ENCODE measurements at regions not wholly inside any gene's neighbourhood (a gene's known extent, or its start where the extent isn't known, plus 50 kb on each side); places are given as distances from the start of the nearest gene placed in this dataset.

DNA sequence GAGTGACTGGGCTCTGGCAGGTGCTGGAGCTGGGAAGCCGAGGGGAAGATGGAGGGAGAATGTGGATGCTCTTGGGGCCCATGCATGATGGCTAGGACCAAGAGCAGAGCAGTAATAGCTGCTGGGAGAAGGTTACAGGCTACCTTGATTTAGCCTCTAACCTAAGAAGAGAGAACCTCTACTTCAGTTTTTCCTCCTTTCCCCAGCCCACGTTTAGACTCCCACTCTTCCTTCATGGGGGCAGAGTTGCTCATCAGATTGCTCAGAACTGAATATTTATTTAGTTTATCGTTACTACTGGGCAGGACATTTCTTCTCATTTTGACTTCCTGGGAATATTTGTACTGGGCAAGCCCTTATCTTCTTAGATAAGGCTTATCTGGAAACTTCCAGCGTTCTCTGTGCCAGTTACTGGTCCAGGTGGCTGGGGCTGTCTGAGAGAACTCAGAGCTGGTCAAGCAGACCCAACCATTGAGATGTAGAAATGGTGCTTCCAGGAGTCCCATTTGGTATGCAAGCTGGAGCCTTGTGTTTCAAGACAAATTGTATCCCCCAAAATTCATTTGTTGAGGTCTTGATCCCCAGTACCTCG lies 442.9 kb upstream of the BOD1L1 start:
- 80% methylated on average over 5 of the region's 5 CpGs for WGBS
- no peak for DNase-seq (ENCODE audit: extremely low spot score)
- no peak overlapping the region for H3K4me3 ChIP-seq
- H3K4me1 ChIP-seq = no peaks in the 10 kb centered on the region
- TF ChIP-seq, protein P1, sequence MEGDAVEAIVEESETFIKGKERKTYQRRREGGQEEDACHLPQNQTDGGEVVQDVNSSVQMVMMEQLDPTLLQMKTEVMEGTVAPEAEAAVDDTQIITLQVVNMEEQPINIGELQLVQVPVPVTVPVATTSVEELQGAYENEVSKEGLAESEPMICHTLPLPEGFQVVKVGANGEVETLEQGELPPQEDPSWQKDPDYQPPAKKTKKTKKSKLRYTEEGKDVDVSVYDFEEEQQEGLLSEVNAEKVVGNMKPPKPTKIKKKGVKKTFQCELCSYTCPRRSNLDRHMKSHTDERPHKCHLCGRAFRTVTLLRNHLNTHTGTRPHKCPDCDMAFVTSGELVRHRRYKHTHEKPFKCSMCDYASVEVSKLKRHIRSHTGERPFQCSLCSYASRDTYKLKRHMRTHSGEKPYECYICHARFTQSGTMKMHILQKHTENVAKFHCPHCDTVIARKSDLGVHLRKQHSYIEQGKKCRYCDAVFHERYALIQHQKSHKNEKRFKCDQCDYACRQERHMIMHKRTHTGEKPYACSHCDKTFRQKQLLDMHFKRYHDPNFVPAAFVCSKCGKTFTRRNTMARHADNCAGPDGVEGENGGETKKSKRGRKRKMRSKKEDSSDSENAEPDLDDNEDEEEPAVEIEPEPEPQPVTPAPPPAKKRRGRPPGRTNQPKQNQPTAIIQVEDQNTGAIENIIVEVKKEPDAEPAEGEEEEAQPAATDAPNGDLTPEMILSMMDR (IDR thresholded peaks at IDR 0.05) = no peak
- TF ChIP-seq POLR2A (IDR thresholded peaks at IDR 0.05; ENCODE audit: low read depth) (no peak), POLR2AphosphoS5 (IDR thresholded peaks at IDR 0.05) (no peak), EP300 (IDR thresholded peaks at IDR 0.05) (no peak)
- H3K9me3 ChIP-seq = peaks cover 0 to 31% (median 18%) of the 10 kb centered on the region in 4 donors
- intact Hi-C loops (cut with DNase I) = no loop called here
- no peak overlapping the region for H3K27ac ChIP-seq (replicated peaks in 1 of 4)
- no peaks in the 10 kb centered on the region for H3K36me3 ChIP-seq
- H3K27me3 ChIP-seq = no peaks in the 10 kb centered on the region

DNA sequence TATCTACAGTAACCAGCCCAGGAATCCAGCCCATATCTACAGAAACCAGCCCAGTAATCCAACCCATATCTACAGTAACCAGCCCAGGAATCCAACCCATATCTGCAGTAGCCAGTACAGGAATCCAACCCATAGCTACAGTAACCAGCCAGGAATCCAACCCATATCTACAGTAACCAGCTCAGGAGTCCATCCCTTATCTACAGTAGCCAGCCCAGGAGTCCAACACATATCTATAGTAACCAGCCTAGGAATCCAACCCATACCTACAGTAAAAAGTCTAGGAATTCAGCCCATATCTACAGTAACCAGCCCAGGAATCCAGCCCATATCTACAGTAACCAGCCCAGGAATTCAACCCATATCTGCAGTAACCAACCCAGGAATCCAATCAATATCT lies 445.0 kb upstream of the BOD1L1 start:
- intact Hi-C loops (cut with DNase I) = no loop called here
- no peak for DNase-seq (ENCODE audit: extremely low spot score)
- H3K27ac ChIP-seq (replicated peaks in 1 of 4) = no peak overlapping the region
- H3K9me3 ChIP-seq = peaks cover 0 to 31% (median 18%) of the 10 kb centered on the region in 4 donors
- H3K4me1 ChIP-seq = no peaks in the 10 kb centered on the region
- H3K36me3 ChIP-seq = no peaks in the 10 kb centered on the region
- no peak overlapping the region for H3K4me3 ChIP-seq
- H3K27me3 ChIP-seq = no peaks in the 10 kb centered on the region
- TF ChIP-seq POLR2A (IDR thresholded peaks at IDR 0.05; ENCODE audit: low read depth) = no peak
- TF ChIP-seq EP300 (IDR thresholded peaks at IDR 0.05) = no peak

DNA sequence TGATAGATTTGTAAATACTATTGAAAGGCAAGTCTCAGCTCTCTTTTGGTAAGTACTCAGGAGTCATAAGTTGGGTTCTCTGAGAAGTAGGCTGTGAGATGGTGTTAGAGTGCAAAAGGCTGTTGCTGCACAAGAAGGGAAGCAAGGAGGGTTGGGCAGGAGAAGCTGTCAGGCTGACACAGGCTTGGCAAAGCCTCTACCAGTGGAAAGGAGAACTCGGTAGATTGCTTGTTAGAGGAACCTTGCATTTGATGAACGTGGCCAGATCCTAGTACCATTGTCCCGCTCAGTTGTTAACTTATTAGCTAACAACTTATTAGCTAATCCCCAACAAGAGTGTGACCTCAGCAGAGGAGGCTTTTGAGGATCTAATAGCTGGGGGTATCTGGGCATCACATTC lies 449.3 kb upstream of the BOD1L1 start:
- Histone ChIP-seq H3K36me3 (no peaks in the 10 kb centered on the region), H3K9me3 (peaks cover 0 to 23% (median 14%) of the 10 kb centered on the region in 4 donors), H3K4me3 (no peak overlapping the region), H3K27ac (replicated peaks in 1 of 4) (no peak overlapping the region), H3K27me3 (no peaks in the 10 kb centered on the region), H3K4me1 (no peaks in the 10 kb centered on the region)
- 73% methylated on average over 3 of the region's 3 CpGs for WGBS
- no peak for TF ChIP-seq POLR2A (IDR thresholded peaks at IDR 0.05; ENCODE audit: low read depth)
- TF ChIP-seq, protein P1 (IDR thresholded peaks at IDR 0.05) = no peak
- TF ChIP-seq EP300 (IDR thresholded peaks at IDR 0.05) = no peak
- no peak for TF ChIP-seq POLR2AphosphoS5 (IDR thresholded peaks at IDR 0.05)
- intact Hi-C loops (cut with DNase I) = no loop called here
- DNase-seq (ENCODE audit: extremely low spot score) = no peak

DNA sequence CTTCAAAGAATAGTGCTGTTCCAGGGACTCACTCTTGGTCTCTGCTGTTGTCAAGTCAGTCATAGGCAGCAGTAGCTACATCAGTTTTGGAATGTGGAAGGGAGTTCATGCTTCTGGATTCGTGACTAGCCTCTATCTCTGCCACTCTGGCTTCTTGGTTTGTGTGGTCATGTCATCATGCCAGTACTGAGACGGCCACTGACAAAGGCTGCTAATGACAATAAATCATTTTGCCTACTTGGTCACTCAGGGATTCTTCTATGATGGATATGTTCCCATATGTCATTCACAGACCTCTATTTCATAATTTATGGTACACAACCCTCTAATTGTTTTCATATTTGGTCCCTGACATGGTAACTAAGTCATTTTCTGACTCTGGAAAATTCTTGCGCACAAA lies 450.8 kb upstream of the BOD1L1 start:
- H3K27ac ChIP-seq (replicated peaks in 1 of 4) = no peak overlapping the region
- TF ChIP-seq POLR2A (IDR thresholded peaks at IDR 0.05; ENCODE audit: low read depth) = no peak
- TF ChIP-seq EP300 (IDR thresholded peaks at IDR 0.05) = no peak
- no peak for TF ChIP-seq POLR2AphosphoS5 (IDR thresholded peaks at IDR 0.05)
- TF ChIP-seq, protein P1 (IDR thresholded peaks at IDR 0.05) = no peak
- H3K9me3 ChIP-seq = peaks cover 0 to 7% (median under 1%) of the 10 kb centered on the region in 4 donors
- DNase-seq (ENCODE audit: extremely low spot score) = no peak
- no peak overlapping the region for H3K4me3 ChIP-seq
- H3K27me3 ChIP-seq = no peaks in the 10 kb centered on the region
- intact Hi-C loops (cut with DNase I) = no loop called here
- H3K4me1 ChIP-seq = no peaks in the 10 kb centered on the region
- no peaks in the 10 kb centered on the region for H3K36me3 ChIP-seq
- WGBS = 85% methylated on average over 3 of the region's 3 CpGs

DNA sequence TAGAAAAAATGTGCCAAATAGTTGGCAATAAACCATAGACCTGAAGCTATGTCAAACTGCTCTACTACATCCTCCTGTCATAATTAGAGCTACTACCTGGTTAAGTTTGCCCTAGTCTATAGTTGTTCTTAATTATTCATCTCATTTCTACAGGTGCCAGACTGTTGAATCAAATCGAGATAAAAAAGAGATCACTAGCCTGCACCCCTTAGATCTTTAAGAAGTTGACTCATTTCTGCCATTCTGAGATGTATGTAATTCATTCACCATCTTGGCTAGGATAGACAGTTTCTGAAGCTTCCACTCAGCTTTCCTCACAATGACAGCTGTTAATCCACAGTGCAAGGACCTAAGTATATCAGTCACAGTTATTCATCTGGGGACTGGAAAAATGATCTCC lies 452.1 kb upstream of the BOD1L1 start:
- no peaks in the 10 kb centered on the region for H3K36me3 ChIP-seq
- no peak for DNase-seq (ENCODE audit: extremely low spot score)
- no peak overlapping the region for H3K4me3 ChIP-seq
- H3K4me1 ChIP-seq = no peaks in the 10 kb centered on the region
- WGBS = 86% methylated on average over 1 of the region's 1 CpG
- no peaks in the 10 kb centered on the region for H3K9me3 ChIP-seq
- no peak overlapping the region for H3K27ac ChIP-seq (replicated peaks in 1 of 4)
- TF ChIP-seq POLR2A (IDR thresholded peaks at IDR 0.05; ENCODE audit: low read depth) (no peak), EP300 (IDR thresholded peaks at IDR 0.05) (no peak), POLR2AphosphoS5 (IDR thresholded peaks at IDR 0.05) (no peak)
- TF ChIP-seq, protein P1 (IDR thresholded peaks at IDR 0.05) = no peak
- no peaks in the 10 kb centered on the region for H3K27me3 ChIP-seq
- intact Hi-C loops (cut with DNase I) = no loop called here

Data from esophagus muscularis mucosa (tissue), 4 donors.